Loucy (cell line): ENCODE measurements at regions not wholly inside any gene's neighbourhood (a gene's known extent, or its start where the extent isn't known, plus 50 kb on each side); places are given as distances from the start of the nearest gene placed in this dataset.

Source experiments
- H2AFZ ChIP-seq: fragments of 200-600 bp; sonication (generic); 2 replicates; pipeline ENCODE4 v1.6.0; 2016; ENCODE audit warnings: antibody characterized with exemption, mild to moderate bottlenecking, low read length, moderate library complexity
- H3F3A ChIP-seq: fragments of 200-600 bp; 2 replicates; pipeline ENCODE4 v1.6.0; 2016; ENCODE audit warnings: antibody characterized with exemption, low read depth, mild to moderate bottlenecking
- H3K27me3 ChIP-seq: fragments of 200-600 bp; sonication (generic); 2 replicates; pipeline ENCODE4 v1.6.1; 2014; ENCODE audit warnings: low read length, mild to moderate bottlenecking; ENCODE audit not compliant: insufficient read depth, poor library complexity, severe bottlenecking
- H3K36me3 ChIP-seq: fragments of 200-600 bp; sonication (generic); 2 replicates; pipeline ENCODE4 v1.6.1; 2016; ENCODE audit warnings: low read length; ENCODE audit not compliant: insufficient read depth
- H3K4me1 ChIP-seq: fragments of 200-600 bp; sonication (generic); 2 replicates; pipeline ENCODE4 v1.5.1; 2014; ENCODE audit warnings: low read length, mild to moderate bottlenecking; ENCODE audit not compliant: insufficient read depth, poor library complexity, severe bottlenecking
- H3K4me2 ChIP-seq: fragments of 200-600 bp; sonication (generic); 2 replicates; pipeline ENCODE4 v1.6.0; 2014; ENCODE audit warnings: antibody characterized with exemption, low read length, low read depth, mild to moderate bottlenecking; ENCODE audit not compliant: poor library complexity, severe bottlenecking
- H3K4me3 ChIP-seq: fragments of 200-600 bp; sonication (generic); 2 replicates; pipeline ENCODE4 v1.5.1; 2014; ENCODE audit warnings: low read length, mild to moderate bottlenecking, mixed read lengths; ENCODE audit not compliant: poor library complexity, severe bottlenecking
- H3K79me2 ChIP-seq: fragments of 200-600 bp; sonication (generic); 2 replicates; pipeline ENCODE4 v1.6.1; 2014; ENCODE audit warnings: low read length; ENCODE audit not compliant: insufficient read depth
- H3K9ac ChIP-seq: fragments of 200-600 bp; sonication (generic); 2 replicates; pipeline ENCODE4 v1.6.0; 2014; ENCODE audit warnings: mild to moderate bottlenecking, low read depth, low read length, moderate library complexity; ENCODE audit not compliant: poor library complexity, severe bottlenecking
- H3K9me2 ChIP-seq: fragments of 200-600 bp; sonication (generic); replicated peaks from 2 replicates; pipeline ENCODE4 v1.6.1; 2016; ENCODE audit warnings: low read depth, low read length, mixed read lengths
- H3K9me3 ChIP-seq: fragments of 200-600 bp; sonication (generic); 2 replicates; pipeline ENCODE4 v1.6.1; 2014; ENCODE audit warnings: mild to moderate bottlenecking, antibody characterized with exemption, low read length, low read depth; ENCODE audit not compliant: insufficient read depth
- H4K20me1 ChIP-seq: fragments of 200-600 bp; sonication (generic); 2 replicates; pipeline ENCODE4 v1.6.0; 2014; ENCODE audit warnings: antibody characterized with exemption, low read length, mild to moderate bottlenecking; ENCODE audit not compliant: insufficient read depth, poor library complexity, severe bottlenecking
- EZH2phosphoT487 ChIP-seq: fragments of 200-600 bp; IDR thresholded peaks from 2 replicates; pipeline ENCODE4 v1.6.1; 2018; ENCODE audit warnings: antibody characterized with exemption, mild to moderate bottlenecking, moderate library complexity, borderline replicate concordance
- TF ChIP-seq, protein P1 (sequence below): fragments of 200-600 bp; sonication (generic); conservative IDR thresholded peaks from 2 replicates; pipeline ENCODE4 v1.5.1; 2014; ENCODE audit warnings: mild to moderate bottlenecking, antibody characterized with exemption, low read length

DNA sequence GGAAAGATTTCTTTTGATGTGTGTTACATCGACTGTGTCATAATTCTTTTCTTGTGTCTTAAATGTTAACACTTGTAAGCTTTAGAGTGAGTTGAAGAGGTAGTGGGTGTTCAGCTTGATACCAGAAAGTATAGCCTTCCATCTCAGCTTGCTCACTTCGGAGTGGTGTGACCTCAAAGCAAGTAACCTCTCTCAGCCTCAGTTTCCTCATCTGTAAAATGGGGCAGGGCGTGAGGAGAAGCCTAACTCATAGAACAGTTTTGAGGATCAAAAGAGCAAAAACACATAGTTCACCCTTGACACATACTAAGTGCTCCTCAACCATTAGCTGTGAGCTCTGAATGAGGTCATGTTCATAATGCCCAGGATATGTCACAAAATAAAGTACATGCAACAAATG lies 434.8 kb upstream of the PROK2 start:
- Histone ChIP-seq H3K79me2 (no peaks in the 10 kb centered on the region), H3K9me2 (no peaks in the 10 kb centered on the region), H3K4me1 (no peaks in the 10 kb centered on the region), H3K9me3 (peaks cover 9% of the 10 kb centered on the region; the same call in 1 of the 2 replicates), H3K9ac (no peak overlapping the region), H3K4me3 (no peak overlapping the region), H3K4me2 (no peak overlapping the region), H3K27me3 (no peaks in the 10 kb centered on the region), H3F3A (no peaks in the 10 kb centered on the region), H3K36me3 (no peaks in the 10 kb centered on the region), H4K20me1 (no peaks in the 10 kb centered on the region), H2AFZ (no peak overlapping the region)
- TF ChIP-seq EZH2phosphoT487: no peak
- TF ChIP-seq, protein P1, sequence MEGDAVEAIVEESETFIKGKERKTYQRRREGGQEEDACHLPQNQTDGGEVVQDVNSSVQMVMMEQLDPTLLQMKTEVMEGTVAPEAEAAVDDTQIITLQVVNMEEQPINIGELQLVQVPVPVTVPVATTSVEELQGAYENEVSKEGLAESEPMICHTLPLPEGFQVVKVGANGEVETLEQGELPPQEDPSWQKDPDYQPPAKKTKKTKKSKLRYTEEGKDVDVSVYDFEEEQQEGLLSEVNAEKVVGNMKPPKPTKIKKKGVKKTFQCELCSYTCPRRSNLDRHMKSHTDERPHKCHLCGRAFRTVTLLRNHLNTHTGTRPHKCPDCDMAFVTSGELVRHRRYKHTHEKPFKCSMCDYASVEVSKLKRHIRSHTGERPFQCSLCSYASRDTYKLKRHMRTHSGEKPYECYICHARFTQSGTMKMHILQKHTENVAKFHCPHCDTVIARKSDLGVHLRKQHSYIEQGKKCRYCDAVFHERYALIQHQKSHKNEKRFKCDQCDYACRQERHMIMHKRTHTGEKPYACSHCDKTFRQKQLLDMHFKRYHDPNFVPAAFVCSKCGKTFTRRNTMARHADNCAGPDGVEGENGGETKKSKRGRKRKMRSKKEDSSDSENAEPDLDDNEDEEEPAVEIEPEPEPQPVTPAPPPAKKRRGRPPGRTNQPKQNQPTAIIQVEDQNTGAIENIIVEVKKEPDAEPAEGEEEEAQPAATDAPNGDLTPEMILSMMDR: no peak

DNA sequence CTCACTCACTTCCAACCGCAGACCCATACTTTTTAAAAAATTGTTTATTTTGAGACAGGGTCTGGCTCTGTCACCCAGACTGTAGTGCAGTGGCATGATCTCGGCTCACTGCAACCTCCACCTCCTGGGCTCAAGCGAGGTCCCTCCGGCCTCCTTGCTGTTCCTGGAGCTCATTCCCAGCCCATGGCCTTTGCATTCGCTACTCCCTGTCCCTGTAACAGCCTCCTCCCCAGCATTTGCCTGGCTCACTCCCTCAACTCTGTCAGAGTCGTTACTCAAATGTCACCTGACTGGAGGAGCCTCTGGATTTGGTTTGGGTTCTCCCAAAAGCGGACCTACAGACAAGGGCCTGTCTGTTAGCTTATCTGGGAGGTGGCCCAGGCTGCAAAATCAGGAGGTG lies 432.6 kb upstream of the PROK2 start:
- Histone ChIP-seq H4K20me1 (no peaks in the 10 kb centered on the region), H3K4me2 (no peak overlapping the region), H3K27me3 (no peaks in the 10 kb centered on the region), H3K36me3 (no peaks in the 10 kb centered on the region), H3K4me3 (no peak overlapping the region), H3K9me3 (no peaks in the 10 kb centered on the region), H2AFZ (no peak overlapping the region), H3F3A (no peaks in the 10 kb centered on the region), H3K4me1 (no peaks in the 10 kb centered on the region), H3K79me2 (no peaks in the 10 kb centered on the region), H3K9ac (no peak overlapping the region), H3K9me2 (no peaks in the 10 kb centered on the region)
- no peak for TF ChIP-seq EZH2phosphoT487
- TF ChIP-seq, protein P1: no peak

DNA sequence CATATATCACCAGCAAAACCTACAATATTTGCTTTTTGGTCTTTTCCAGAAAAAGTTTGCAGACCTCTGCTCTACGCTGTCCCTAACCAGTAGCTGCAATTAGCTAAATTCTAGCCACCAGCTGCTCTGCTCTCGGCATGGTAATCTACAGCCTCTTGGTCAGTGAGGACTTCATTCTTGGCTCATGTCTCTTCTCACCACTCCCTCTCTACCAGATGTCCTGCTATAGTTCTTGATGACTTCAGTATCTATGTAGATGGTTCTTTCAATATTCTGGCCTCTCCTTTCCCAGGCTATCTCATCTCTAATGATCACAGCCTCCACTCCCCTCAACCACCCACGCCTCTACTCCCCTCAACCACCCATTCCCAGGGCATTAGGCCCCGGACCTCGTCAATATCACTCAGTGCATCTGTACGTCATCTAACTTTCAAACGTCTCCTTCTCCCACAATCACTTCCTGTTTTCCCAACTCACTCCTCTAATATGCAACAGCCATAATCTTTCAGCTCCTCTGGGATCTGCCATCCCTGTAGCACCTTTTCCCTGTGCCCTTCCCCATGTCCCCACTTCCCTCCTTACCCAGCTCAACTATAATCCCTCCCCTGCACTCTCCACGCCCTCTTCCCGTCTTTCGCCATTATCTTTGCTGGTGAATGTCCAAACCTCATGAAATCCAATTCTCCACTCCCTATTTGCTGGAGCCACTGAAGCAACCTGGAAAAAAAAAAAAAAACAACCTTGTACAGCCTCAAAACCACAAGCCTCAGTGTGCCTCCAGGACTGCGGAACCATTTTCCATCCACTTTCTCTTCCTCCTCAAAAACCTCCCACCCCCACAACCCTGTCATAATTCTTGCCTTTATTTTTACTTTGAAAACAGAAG lies 429.4 kb upstream of the PROK2 start:
- Histone ChIP-seq H3K9me2 (no peaks in the 10 kb centered on the region), H3F3A (no peaks in the 10 kb centered on the region), H3K79me2 (no peaks in the 10 kb centered on the region), H2AFZ (no peak overlapping the region), H3K36me3 (no peaks in the 10 kb centered on the region), H3K4me2 (no peak overlapping the region), H3K4me1 (no peaks in the 10 kb centered on the region), H3K9ac (no peak overlapping the region), H4K20me1 (no peaks in the 10 kb centered on the region), H3K27me3 (no peaks in the 10 kb centered on the region), H3K4me3 (no peak overlapping the region), H3K9me3 (no peaks in the 10 kb centered on the region)
- TF ChIP-seq, protein P1: no peak
- no peak for TF ChIP-seq EZH2phosphoT487
